Endothelial cell of umbilical vein (primary cell): ENCODE measurements at regions not wholly inside any gene's neighbourhood (a gene's known extent, or its start where the extent isn't known, plus 50 kb on each side); places are given as distances from the start of the nearest gene placed in this dataset.

ENCODE experiments used
- EZH2 ChIP-seq: IDR thresholded peaks from 2 replicates; pipeline ENCODE4 v1.6.1; 2012; ENCODE audit warnings: borderline replicate concordance, low read depth, mild to moderate bottlenecking, moderate library complexity, low read length, inconsistent platforms; ENCODE audit not compliant: severe bottlenecking
- FOS ChIP-seq: IDR thresholded peaks from 2 replicates; pipeline ENCODE4 v1.6.1; 2011; ENCODE audit warnings: mild to moderate bottlenecking, low read length, moderate library complexity, borderline replicate concordance; ENCODE audit not compliant: insufficient read depth
- GATA2 ChIP-seq: IDR thresholded peaks from 2 replicates; pipeline ENCODE4 v1.7.0; 2011; ENCODE audit warnings: low read depth, mild to moderate bottlenecking, moderate library complexity, mixed read lengths, low read length; ENCODE audit not compliant: insufficient read length, insufficient read depth
- JUN ChIP-seq: IDR thresholded peaks from 2 replicates; pipeline ENCODE4 v1.6.1; 2011; ENCODE audit warnings: borderline replicate concordance, low read depth; ENCODE audit not compliant: insufficient read length, insufficient read depth
- MYC ChIP-seq: IDR thresholded peaks from one replicate; pipeline ENCODE4 v1.6.1; 2011; ENCODE audit warnings: mild to moderate bottlenecking, low read depth, low read length
- POLR2A ChIP-seq: IDR thresholded peaks from 2 replicates; pipeline ENCODE4 v1.6.1; 2012; ENCODE audit warnings: low read depth, mild to moderate bottlenecking, control low read depth, low read length
- POLR2AphosphoS5 ChIP-seq: IDR thresholded peaks from 2 replicates; pipeline ENCODE4 v1.6.1; 2012; ENCODE audit warnings: low read depth, mild to moderate bottlenecking, control low read depth, low read length, moderate library complexity; ENCODE audit not compliant: insufficient read depth
- TF ChIP-seq, protein P1 (sequence below), 2 donors: IDR thresholded peaks; 1 replicate in 1 of 2; 2 replicates in 1 of 2; pipeline ENCODE4 v1.5.1; 2011; ENCODE audit warnings: low read length in 2 of 2, mild to moderate bottlenecking in 2 of 2, moderate library complexity in 2 of 2, control low read depth in 1 of 2, inconsistent platforms in 1 of 2, low read depth in 1 of 2; ENCODE audit not compliant: insufficient read depth in 1 of 2; ENCODE audit errors: extremely low read depth in 1 of 2
- TF ChIP-seq, protein P2 (sequence below): IDR thresholded peaks from 2 replicates; pipeline ENCODE4 v1.6.1; 2011; ENCODE audit not compliant: insufficient read depth, insufficient read length

DNA sequence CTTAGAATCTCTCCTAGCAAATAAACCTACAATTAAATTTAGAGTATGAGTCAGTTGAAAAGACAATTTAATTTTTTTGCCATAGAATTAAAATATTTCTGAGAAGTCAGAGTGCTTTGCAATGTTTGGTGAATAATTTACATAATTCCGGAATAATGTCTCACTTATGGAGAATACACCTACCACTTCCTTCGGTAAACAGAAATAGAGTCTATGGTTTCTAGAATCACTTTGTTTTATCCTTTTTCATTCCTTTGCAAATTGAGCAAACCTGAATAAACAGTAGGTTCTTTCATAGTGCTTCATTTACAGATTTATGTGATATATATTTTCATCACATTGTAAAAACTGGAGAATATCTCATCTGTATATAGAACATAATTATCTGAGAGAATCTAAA, 211.7 kb downstream of the PMAIP1 start:
- no peak for TF ChIP-seq POLR2AphosphoS5
- no peak for TF ChIP-seq POLR2A
- TF ChIP-seq, protein P1, sequence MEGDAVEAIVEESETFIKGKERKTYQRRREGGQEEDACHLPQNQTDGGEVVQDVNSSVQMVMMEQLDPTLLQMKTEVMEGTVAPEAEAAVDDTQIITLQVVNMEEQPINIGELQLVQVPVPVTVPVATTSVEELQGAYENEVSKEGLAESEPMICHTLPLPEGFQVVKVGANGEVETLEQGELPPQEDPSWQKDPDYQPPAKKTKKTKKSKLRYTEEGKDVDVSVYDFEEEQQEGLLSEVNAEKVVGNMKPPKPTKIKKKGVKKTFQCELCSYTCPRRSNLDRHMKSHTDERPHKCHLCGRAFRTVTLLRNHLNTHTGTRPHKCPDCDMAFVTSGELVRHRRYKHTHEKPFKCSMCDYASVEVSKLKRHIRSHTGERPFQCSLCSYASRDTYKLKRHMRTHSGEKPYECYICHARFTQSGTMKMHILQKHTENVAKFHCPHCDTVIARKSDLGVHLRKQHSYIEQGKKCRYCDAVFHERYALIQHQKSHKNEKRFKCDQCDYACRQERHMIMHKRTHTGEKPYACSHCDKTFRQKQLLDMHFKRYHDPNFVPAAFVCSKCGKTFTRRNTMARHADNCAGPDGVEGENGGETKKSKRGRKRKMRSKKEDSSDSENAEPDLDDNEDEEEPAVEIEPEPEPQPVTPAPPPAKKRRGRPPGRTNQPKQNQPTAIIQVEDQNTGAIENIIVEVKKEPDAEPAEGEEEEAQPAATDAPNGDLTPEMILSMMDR (IDR thresholded peaks at IDR 0.05; ENCODE audit: extremely low read depth in 1 of 2, insufficient read depth in 1 of 2, low read depth in 1 of 2, low read length in 2 of 2): no peak
- TF ChIP-seq, protein P2, sequence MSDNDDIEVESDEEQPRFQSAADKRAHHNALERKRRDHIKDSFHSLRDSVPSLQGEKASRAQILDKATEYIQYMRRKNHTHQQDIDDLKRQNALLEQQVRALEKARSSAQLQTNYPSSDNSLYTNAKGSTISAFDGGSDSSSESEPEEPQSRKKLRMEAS: no peak
- TF ChIP-seq EZH2: no peak
- no peak for TF ChIP-seq FOS
- TF ChIP-seq GATA2: no peak
- no peak for TF ChIP-seq JUN
- TF ChIP-seq MYC: no peak
